ENCODE measurements at regions not wholly inside any gene's neighbourhood (a gene's known extent, or its start where the extent isn't known, plus 50 kb on each side); places are given as distances from the start of the nearest gene placed in this dataset.
A peak's percentile ranks its signal among the peaks of the same experiment; 100 is the strongest.

GRCh38 chr11:27242591-27242990, 120.4 kb downstream of the CCDC34 start:
- no TSS peak for BruUV-seq (replicated peaks)
- Histone ChIP-seq H3K27ac (ENCODE audit: low read length) (peak overlapping the region; percentile 31; the same call in 1 of the 2 replicates), H3K27me3 (ENCODE audit: control insufficient read depth, insufficient read depth, low read length) (no peaks in the 10 kb centered on the region), H3K4me1 (ENCODE audit: control insufficient read depth, insufficient read depth, low read length) (no peaks in the 10 kb centered on the region; the same call in 1 of the 2 replicates), H3K4me3 (ENCODE audit: low read depth in 2 of 2, low read length in 2 of 2) (no peak overlapping the region), H3K9me3 (ENCODE audit: control insufficient read depth, insufficient read depth, low read depth, low read length) (no peaks in the 10 kb centered on the region), H3K36me3 (ENCODE audit: control insufficient read depth, insufficient read depth, low read length) (no peaks in the 10 kb centered on the region)
- ChIA-PET CTCF (no interaction called here), POLR2A (no interaction called here)
- in situ Hi-C loops (cut with HindIII; ENCODE audit: low pct_unique_long_range_greater_than_20kb, low sequenced_read_pairs), result no loop called here
- ATAC-seq, result no peak
- intact Hi-C loops (cut with micrococcal nuclease; ENCODE audit: unreplicated experiment), result no loop called here
- TF ChIP-seq TCF7L2 (IDR thresholded peaks at IDR 0.05; ENCODE audit: low read depth, low read length) (no peak), REST (IDR thresholded peaks at IDR 0.05; ENCODE audit: insufficient read depth in 1 of 2, low read depth in 2 of 2, low read length in 1 of 2) (no peak), CTCF (IDR thresholded peaks at IDR 0.05) (no peak)
- DNase-seq (ENCODE audit: low read depth, low spot score), result no peak

GRCh38 chr11:27241311-27242122, 121.5 kb downstream of the CCDC34 start:
- peak overlapping the region; percentile 26; the same call in 1 of the 2 replicates for H3K27ac ChIP-seq (ENCODE audit: low read length)
- intact Hi-C loops (cut with micrococcal nuclease; ENCODE audit: unreplicated experiment) (no loop called here), in situ Hi-C loops (cut with HindIII; ENCODE audit: low pct_unique_long_range_greater_than_20kb, low sequenced_read_pairs) (no loop called here)
- no peaks in the 10 kb centered on the region; the same call in 1 of the 2 replicates for H3K4me1 ChIP-seq (ENCODE audit: control insufficient read depth, insufficient read depth, low read length)
- no peak overlapping the region for H3K4me3 ChIP-seq (ENCODE audit: low read depth in 2 of 2, low read length in 2 of 2)
- ATAC-seq (peak; percentile 76), DNase-seq (ENCODE audit: low read depth, low spot score) (peak; percentile 51)
- TF ChIP-seq POLR2AphosphoS5 (IDR thresholded peaks at IDR 0.05; ENCODE audit: low read depth, low read length) (no peak), REST (IDR thresholded peaks at IDR 0.05; ENCODE audit: insufficient read depth in 1 of 2, low read depth in 2 of 2, low read length in 1 of 2) (no peak), TCF7L2 (IDR thresholded peaks at IDR 0.05; ENCODE audit: low read depth, low read length) (no peak), SIN3A (IDR thresholded peaks at IDR 0.05; ENCODE audit: borderline replicate concordance, insufficient read depth, low read depth, low read length) (no peak), CTCF (IDR thresholded peaks at IDR 0.05) (no peak)
- ChIA-PET CTCF (no interaction called here), POLR2A (no interaction called here)
- BruUV-seq (replicated peaks), result no TSS peak
- no peaks in the 10 kb centered on the region for H3K36me3 ChIP-seq (ENCODE audit: control insufficient read depth, insufficient read depth, low read length)
- no peaks in the 10 kb centered on the region for H3K27me3 ChIP-seq (ENCODE audit: control insufficient read depth, insufficient read depth, low read length)
- H3K9me3 ChIP-seq (ENCODE audit: control insufficient read depth, insufficient read depth, low read depth, low read length), result no peaks in the 10 kb centered on the region
